Coronary artery (tissue), 2 donors: ENCODE measurements at regions not wholly inside any gene's neighbourhood (a gene's known extent, or its start where the extent isn't known, plus 50 kb on each side); places are given as distances from the start of the nearest gene placed in this dataset.

Experiments used
- DNase-seq: peaks from one replicate; pipeline ENCODE4 v3.0.0-alpha.2; 2017; ENCODE audit warnings: low spot score
- H3K27ac ChIP-seq, 2 donors: fragments of 200-600 bp; sonication (generic); one replicate each; pipeline ENCODE4 v1.5.1; 2016 to 2019
- H3K4me3 ChIP-seq: fragments of 200-600 bp; sonication (generic); 2 replicates; pipeline ENCODE4 v1.5.1; 2016; ENCODE audit warnings: mild to moderate bottlenecking, moderate library complexity
- CTCF ChIP-seq: fragments of 200-600 bp; sonication (generic); IDR thresholded peaks from one replicate; pipeline ENCODE4 v1.5.1; 2019; ENCODE audit warnings: antibody characterized with exemption

- DNase-seq, result no peak
- Histone ChIP-seq H3K27ac (no peak overlapping the region), H3K4me3 (no peak overlapping the region)
- TF ChIP-seq CTCF, result no peak
These were observed 378.5 kb downstream of the PLK2 start for GRCh38 chr5:58081435-58081834.

- Histone ChIP-seq H3K4me3 (no peak overlapping the region), H3K27ac (no peak overlapping the region)
- TF ChIP-seq CTCF, result no peak
- no peak for DNase-seq
These were observed 379.3 kb downstream of the PLK2 start for GRCh38 chr5:58080573-58080972.

GRCh38 chr5:58077966-58078365 is 381.9 kb downstream of the PLK2 start:
- no peak for DNase-seq
- TF ChIP-seq CTCF, result no peak
- no peak overlapping the region for H3K4me3 ChIP-seq
- H3K27ac ChIP-seq, result no peak overlapping the region

- DNase-seq, result no peak
- H3K27ac ChIP-seq, result no peak overlapping the region
- H3K4me3 ChIP-seq, result no peak overlapping the region
- no peak for TF ChIP-seq CTCF
These were observed 382.5 kb downstream of the PLK2 start for GRCh38 chr5:58077416-58077815.

GRCh38 chr5:58076483-58077257 is 383.2 kb downstream of the PLK2 start:
- no peak for DNase-seq
- H3K4me3 ChIP-seq, result no peak overlapping the region
- TF ChIP-seq CTCF, result no peak
- H3K27ac ChIP-seq, result no peak overlapping the region

GRCh38 chr5:58075907-58076306 is 384.0 kb downstream of the PLK2 start:
- DNase-seq, result no peak
- H3K27ac ChIP-seq, result no peak overlapping the region
- no peak overlapping the region for H3K4me3 ChIP-seq
- no peak for TF ChIP-seq CTCF

GRCh38 chr5:58074717-58075116 is 385.2 kb downstream of the PLK2 start:
- H3K27ac ChIP-seq, result no peak overlapping the region
- DNase-seq, result no peak
- TF ChIP-seq CTCF, result no peak
- H3K4me3 ChIP-seq, result no peak overlapping the region
